Adrenal gland (tissue), 9 donors: ENCODE measurements at regions not wholly inside any gene's neighbourhood (a gene's known extent, or its start where the extent isn't known, plus 50 kb on each side); places are given as distances from the start of the nearest gene placed in this dataset.

Experiments
- DNase-seq, 7 donors: peaks; one replicate each; pipeline ENCODE4 v3.0.0-alpha.2; 2019 to 2020
- H3K27ac ChIP-seq, 5 donors: fragments of 200-600 bp; sonication (generic) in 4 of 5; 1 replicate in 3 of 5; 2 replicates in 2 of 5; pipeline versions ENCODE4 v1.5.1 to v1.8.0; 2016 to 2020; ENCODE audit warnings: mild to moderate bottlenecking in 1 of 5
- H3K27me3 ChIP-seq: fragments of 200-600 bp; 2 replicates; pipeline ENCODE4 v1.8.0; 2021
- H3K36me3 ChIP-seq, 2 donors: fragments of 200-600 bp; replicated peaks in 1 of 2; 1 replicate in 1 of 2; 2 replicates in 1 of 2; pipeline versions ENCODE4 v1.5.1 to v1.8.0; 2018 to 2022
- H3K4me1 ChIP-seq, 2 donors: fragments of 200-600 bp; replicated peaks in 1 of 2; 1 replicate in 1 of 2; 2 replicates in 1 of 2; pipeline versions ENCODE4 v1.5.1 to v1.8.0; 2018 to 2021
- H3K4me3 ChIP-seq, 4 donors: fragments of 200-600 bp; sonication (generic) in 3 of 4; one replicate each; pipeline ENCODE4 v1.5.1; 2016 to 2018
- H3K9me3 ChIP-seq, 3 donors: fragments of 200-600 bp; sonication (generic) in 1 of 3; replicated peaks in 1 of 3; 1 replicate in 2 of 3; 2 replicates in 1 of 3; pipeline versions ENCODE4 v1.5.1 to v1.8.0; 2016 to 2021
- POLR2A ChIP-seq, 2 donors: fragments of 450-650 bp; IDR thresholded peaks; one replicate each; pipeline ENCODE4 v1.6.1; 2017; ENCODE audit warnings: antibody characterized with exemption in 2 of 2, mild to moderate bottlenecking in 2 of 2, moderate library complexity in 1 of 2
- WGBS, 4 donors: extraction: QIAGEN DNeasy Blood & Tissue Kit in 2 of 4; methylation state at CpG; one replicate each; pipeline versions ENCODE4 v1.1.5 to v1.1.7; 2013 to 2017; 5-methylcytosine and 5-hydroxymethylcytosine counted together
- intact Hi-C, 2 donors: fragments of 100-400 bp; cut with DNase I; formaldehyde crosslinking; loops; one replicate each; pipeline versions ENCODE4 v1.14.1 to v1.15.0; 2022 to 2023
- TF ChIP-seq, protein P1 (sequence below), 6 experiments: fragments of 450-650 bp in 4 of 6; fragments of 200-600 bp in 2 of 6; sonication (generic) in 1 of 6; IDR thresholded peaks; 1 replicate in 5 of 6; 2 replicates in 1 of 6; pipeline versions ENCODE4 v1.5.1 to v1.8.0; 2016 to 2021; ENCODE audit warnings: antibody characterized with exemption in 6 of 6, mild to moderate bottlenecking in 2 of 6, moderate library complexity in 1 of 6
- donor health status: healthy with polysubstance abuse.
- donor health status: Bipolar disorder and iron deficiency.
- donor health status: DM: yes; HTN: yes; CAD: no.
- donor health status: DM: no; HTN: no; CAD: no.
- donor health status: DM: no; HTN: no; CAD: no.

DNA sequence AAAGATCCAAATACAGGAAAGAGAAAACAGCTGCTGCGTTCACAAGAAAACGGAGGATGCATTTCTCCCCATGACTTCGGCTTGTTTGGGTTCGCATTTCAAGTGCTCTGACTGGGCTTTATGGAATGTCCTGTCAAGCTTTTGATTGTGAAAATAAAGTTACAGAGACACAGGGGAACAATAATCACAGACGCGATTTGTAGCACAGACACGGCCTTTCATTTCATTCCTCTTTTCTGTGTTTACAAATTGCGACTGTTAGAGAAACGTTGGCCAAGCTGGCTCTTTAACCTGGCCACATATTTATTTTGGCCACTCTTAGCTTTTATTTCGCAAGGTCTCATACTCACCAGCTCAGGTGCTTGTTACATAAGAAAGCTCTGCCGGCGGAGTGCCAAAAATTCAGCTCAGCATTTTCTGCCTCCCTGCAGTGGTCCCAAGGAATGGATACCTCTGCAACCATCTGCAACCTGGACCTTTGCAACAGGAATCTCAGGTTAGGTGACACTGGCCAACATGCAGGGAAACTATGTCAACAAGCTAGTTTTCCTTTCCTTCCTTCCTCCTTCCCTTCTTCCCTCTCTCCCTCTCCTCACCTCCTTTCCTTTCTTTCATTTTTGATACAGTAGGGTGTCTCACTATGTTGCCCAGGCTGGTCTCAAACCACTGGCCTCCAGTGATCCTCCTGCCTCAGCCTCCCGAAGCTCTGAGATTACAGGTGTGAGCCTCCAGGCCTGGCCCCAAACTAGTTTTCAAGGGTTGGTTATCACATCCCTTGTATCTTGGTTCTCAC is 58.2 kb upstream of the SLC45A1 start:
- Histone ChIP-seq H3K27ac (peak overlapping the region in 3 of 5 donors; percentile 13 to 59 (median 38)), H3K9me3 (no peaks in the 10 kb centered on the region), H3K36me3 (no peaks in the 10 kb centered on the region), H3K27me3 (no peaks in the 10 kb centered on the region), H3K4me3 (no peak overlapping the region), H3K4me1 (peaks cover 0 to 5% of the 10 kb centered on the region in 2 donors)
- WGBS, 4 donors: 25 to 40% (median 36%) methylated on average over 13 of the region's 13 CpGs
- intact Hi-C loops: no loop called here
- peak in 6 of 7 donors; percentile 43 to 70 (median 58) for DNase-seq
- TF ChIP-seq POLR2A (IDR thresholded peaks at IDR 0.05): no peak
- TF ChIP-seq, protein P1, sequence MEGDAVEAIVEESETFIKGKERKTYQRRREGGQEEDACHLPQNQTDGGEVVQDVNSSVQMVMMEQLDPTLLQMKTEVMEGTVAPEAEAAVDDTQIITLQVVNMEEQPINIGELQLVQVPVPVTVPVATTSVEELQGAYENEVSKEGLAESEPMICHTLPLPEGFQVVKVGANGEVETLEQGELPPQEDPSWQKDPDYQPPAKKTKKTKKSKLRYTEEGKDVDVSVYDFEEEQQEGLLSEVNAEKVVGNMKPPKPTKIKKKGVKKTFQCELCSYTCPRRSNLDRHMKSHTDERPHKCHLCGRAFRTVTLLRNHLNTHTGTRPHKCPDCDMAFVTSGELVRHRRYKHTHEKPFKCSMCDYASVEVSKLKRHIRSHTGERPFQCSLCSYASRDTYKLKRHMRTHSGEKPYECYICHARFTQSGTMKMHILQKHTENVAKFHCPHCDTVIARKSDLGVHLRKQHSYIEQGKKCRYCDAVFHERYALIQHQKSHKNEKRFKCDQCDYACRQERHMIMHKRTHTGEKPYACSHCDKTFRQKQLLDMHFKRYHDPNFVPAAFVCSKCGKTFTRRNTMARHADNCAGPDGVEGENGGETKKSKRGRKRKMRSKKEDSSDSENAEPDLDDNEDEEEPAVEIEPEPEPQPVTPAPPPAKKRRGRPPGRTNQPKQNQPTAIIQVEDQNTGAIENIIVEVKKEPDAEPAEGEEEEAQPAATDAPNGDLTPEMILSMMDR (IDR thresholded peaks at IDR 0.05): no peak

DNA sequence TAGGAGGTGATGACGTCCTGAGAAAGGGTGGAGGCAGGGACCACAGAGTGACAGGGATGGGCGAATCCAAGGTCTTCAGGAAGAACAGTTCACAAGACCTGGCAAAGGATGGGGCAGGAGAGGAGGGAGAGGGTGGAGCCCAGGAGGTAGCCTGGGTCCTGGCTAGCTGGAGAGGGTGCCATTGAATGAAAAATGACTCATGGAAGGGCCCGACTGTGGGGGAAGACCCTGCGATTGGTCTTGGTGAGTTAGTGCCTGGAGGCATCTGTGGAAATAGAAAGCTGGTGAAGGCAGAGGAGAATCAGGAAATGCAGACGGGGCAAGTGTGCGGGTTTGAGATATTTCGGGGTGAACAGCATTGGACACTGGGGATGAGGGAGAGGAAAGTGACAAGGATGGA is 60.3 kb upstream of the SLC45A1 start:
- no peaks in the 10 kb centered on the region for H3K27me3 ChIP-seq
- H3K4me3 ChIP-seq: no peak overlapping the region
- no peaks in the 10 kb centered on the region for H3K9me3 ChIP-seq
- no peak for TF ChIP-seq POLR2A (IDR thresholded peaks at IDR 0.05)
- TF ChIP-seq, protein P1 (IDR thresholded peaks at IDR 0.05): no peak
- DNase-seq: no peak
- intact Hi-C loops: no loop called here
- H3K36me3 ChIP-seq: no peaks in the 10 kb centered on the region
- peaks cover 0 to 5% of the 10 kb centered on the region in 2 donors for H3K4me1 ChIP-seq
- 79 to 87% (median 83%) methylated on average over 7 of the region's 7 CpGs for WGBS, 4 donors
- peak overlapping the region in 1 of 5 donors; percentile 26 for H3K27ac ChIP-seq

DNA sequence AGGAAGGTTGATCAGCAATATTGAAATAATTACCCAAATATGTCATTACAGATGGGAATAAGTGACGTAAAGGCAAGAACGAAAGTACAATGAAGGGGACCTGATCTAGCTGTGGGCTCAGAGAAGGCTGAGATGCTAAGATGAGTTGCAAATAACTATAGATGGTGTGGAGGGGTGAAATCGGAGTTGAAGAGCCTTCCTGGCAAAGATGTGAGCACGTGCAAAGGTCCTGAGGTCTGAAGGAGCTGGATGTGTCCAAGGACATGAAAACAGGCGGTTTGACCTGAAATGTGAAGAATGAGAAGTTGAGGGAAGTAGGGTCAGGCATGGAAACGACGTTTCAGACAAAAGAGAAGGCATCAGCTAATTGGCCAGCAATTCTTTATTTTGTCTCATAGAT is 61.6 kb upstream of the SLC45A1 start:
- DNase-seq: no peak
- Histone ChIP-seq H3K4me1 (peaks cover 0 to 5% of the 10 kb centered on the region in 2 donors), H3K27me3 (no peaks in the 10 kb centered on the region)

DNA sequence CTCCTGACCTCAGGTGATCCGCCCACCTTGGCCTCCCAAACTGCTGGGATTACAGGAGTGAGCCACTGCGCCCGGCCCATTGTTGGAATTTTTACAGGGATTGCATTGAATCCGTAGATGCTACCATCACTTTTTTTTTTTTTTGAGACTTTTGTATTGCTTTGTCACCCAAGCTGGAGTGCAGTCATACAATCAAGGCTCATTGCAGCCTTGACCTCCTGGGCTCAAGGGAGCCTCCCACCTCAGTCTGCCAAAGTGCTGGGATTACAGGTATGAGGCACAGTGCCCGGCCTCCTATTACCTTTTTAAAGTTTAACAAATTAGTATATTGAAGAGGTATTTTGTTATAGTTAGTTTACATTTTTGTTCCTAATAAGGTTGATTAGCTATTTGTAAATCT is 62.2 kb upstream of the SLC45A1 start:
- peaks cover 0 to 5% of the 10 kb centered on the region in 2 donors for H3K4me1 ChIP-seq
- H3K4me3 ChIP-seq: no peak overlapping the region
- TF ChIP-seq POLR2A (IDR thresholded peaks at IDR 0.05): no peak
- TF ChIP-seq, protein P1 (IDR thresholded peaks at IDR 0.05): no peak
- no peaks in the 10 kb centered on the region for H3K9me3 ChIP-seq
- H3K27me3 ChIP-seq: no peaks in the 10 kb centered on the region
- intact Hi-C loops: no loop called here
- H3K36me3 ChIP-seq: no peaks in the 10 kb centered on the region
- 82 to 93% (median 87%) methylated on average over 5 of the region's 5 CpGs for WGBS, 4 donors
- no peak for DNase-seq
- H3K27ac ChIP-seq: no peak overlapping the region

More for the DNA sequence above, 61.6 kb upstream of the SLC45A1 start:
- intact Hi-C loops: no loop called here
- no peak overlapping the region for H3K27ac ChIP-seq
- TF ChIP-seq, protein P1 (IDR thresholded peaks at IDR 0.05): no peak
- no peak for TF ChIP-seq POLR2A (IDR thresholded peaks at IDR 0.05)
- 90 to 97% (median 91%) methylated on average over 7 of the region's 7 CpGs for WGBS, 4 donors
- no peak overlapping the region for H3K4me3 ChIP-seq
- H3K9me3 ChIP-seq: no peaks in the 10 kb centered on the region
- H3K36me3 ChIP-seq: no peaks in the 10 kb centered on the region
